ENCODE measurements at regions not wholly inside any gene's neighbourhood (a gene's known extent, or its start where the extent isn't known, plus 50 kb on each side); places are given as distances from the start of the nearest gene placed in this dataset.
A peak's percentile ranks its signal among the peaks of the same experiment; 100 is the strongest.
"Not testable (repeated sequence)": the region's sequence is repeated elsewhere in the genome, so short reads cannot be mapped to it uniquely, and the experiment has no call there.

- CTCF ChIA-PET = interaction anchor here (0.6 to 10.4 kb wide), 6 partner anchors 29 to 135 kb away, joined by 4 to 144 read pairs (median 5); partner anchors contain the start of gene ANXA2R
- Mint-ChIP-seq H3K4me3 (peak overlapping the region; percentile 66), H3K9me3 (peaks cover 5% of the 10 kb centered on the region), H3K4me1 (ENCODE audit: low read depth) (peaks cover 48% of the 10 kb centered on the region), H3K27me3 (ENCODE audit: low read depth) (no peaks in the 10 kb centered on the region), H3K36me3 (ENCODE audit: low read depth) (peaks cover 10% of the 10 kb centered on the region), H3K27ac (peak overlapping the region; percentile 73)
- no peak for DNase-seq
- intact Hi-C loops (cut with micrococcal nuclease) = no loop called here
These were observed 50.9 kb downstream of the ANXA2R start for GRCh38 chr5:42989190-42989589.

- Mint-ChIP-seq H3K27ac (peak overlapping the region; percentile 73), H3K9me3 (peaks cover 5% of the 10 kb centered on the region), H3K27me3 (ENCODE audit: low read depth) (no peaks in the 10 kb centered on the region), H3K4me3 (peak overlapping the region; percentile 66), H3K4me1 (ENCODE audit: low read depth) (peaks cover 48% of the 10 kb centered on the region), H3K36me3 (ENCODE audit: low read depth) (peaks cover 10% of the 10 kb centered on the region)
- intact Hi-C loops (cut with micrococcal nuclease) = no loop called here
- DNase-seq = no peak
- CTCF ChIA-PET = interaction anchor here (0.6 to 10.4 kb wide), 6 partner anchors 29 to 134 kb away, joined by 4 to 144 read pairs (median 5); partner anchors contain the start of gene ANXA2R
These were observed 51.6 kb downstream of the ANXA2R start for GRCh38 chr5:42988568-42988967.

GRCh38 chr5:42985129-42986037 lies 54.7 kb downstream of the ANXA2R start:
- Mint-ChIP-seq H3K4me3 (no peak overlapping the region), H3K27ac (no peak overlapping the region), H3K4me1 (ENCODE audit: low read depth) (peaks cover 44% of the 10 kb centered on the region), H3K36me3 (ENCODE audit: low read depth) (peaks cover 8% of the 10 kb centered on the region), H3K9me3 (peaks cover 5% of the 10 kb centered on the region), H3K27me3 (ENCODE audit: low read depth) (no peaks in the 10 kb centered on the region)
- no peak for DNase-seq
- CTCF ChIA-PET = interaction anchor here (0.7 to 1.4 kb wide), 5 partner anchors 9 to 76 kb away, joined by 3 to 4 read pairs (median 4); no protein-coding TSS in a partner anchor
- intact Hi-C loops (cut with micrococcal nuclease) = no loop called here

- DNase-seq = no peak
- no peak overlapping the region for H3K4me3 Mint-ChIP-seq
- H3K27ac Mint-ChIP-seq = no peak overlapping the region
- H3K36me3 Mint-ChIP-seq (ENCODE audit: low read depth) = peaks cover 4% of the 10 kb centered on the region
- CTCF ChIA-PET = interaction anchor here (1.1 kb wide), 1 partner anchor 34 kb away, joined by 4 read pairs; no protein-coding TSS in a partner anchor
- intact Hi-C loops (cut with micrococcal nuclease) = no loop called here
- no peaks in the 10 kb centered on the region for H3K27me3 Mint-ChIP-seq (ENCODE audit: low read depth)
- peaks cover 3% of the 10 kb centered on the region for H3K9me3 Mint-ChIP-seq
- H3K4me1 Mint-ChIP-seq (ENCODE audit: low read depth) = peaks cover 35% of the 10 kb centered on the region
These were observed 55.8 kb downstream of the ANXA2R start for GRCh38 chr5:42984307-42984706.

GRCh38 chr5:42982107-42982622 lies 58.0 kb downstream of the ANXA2R start:
- no peak overlapping the region for H3K4me3 Mint-ChIP-seq
- H3K9me3 Mint-ChIP-seq = no peaks in the 10 kb centered on the region
- CTCF ChIA-PET = interaction anchor here (0.7 to 1.1 kb wide), 2 partner anchors 10 to 12 kb away, joined by 3 read pairs; no protein-coding TSS in a partner anchor
- no peaks in the 10 kb centered on the region for H3K36me3 Mint-ChIP-seq (ENCODE audit: low read depth)
- no peak overlapping the region for H3K27ac Mint-ChIP-seq
- no peaks in the 10 kb centered on the region for H3K27me3 Mint-ChIP-seq (ENCODE audit: low read depth)
- no peak for DNase-seq
- H3K4me1 Mint-ChIP-seq (ENCODE audit: low read depth) = peaks cover 20% of the 10 kb centered on the region
- intact Hi-C loops (cut with micrococcal nuclease) = no loop called here

- H3K36me3 Mint-ChIP-seq (ENCODE audit: low read depth); H3K4me3 Mint-ChIP-seq; DNase-seq; intact Hi-C loops (cut with micrococcal nuclease); H3K9me3 Mint-ChIP-seq; H3K27ac Mint-ChIP-seq; CTCF ChIA-PET; H3K27me3 Mint-ChIP-seq (ENCODE audit: low read depth): not testable (repeated sequence)
- peaks cover 15% of the 10 kb centered on the region for H3K4me1 Mint-ChIP-seq (ENCODE audit: low read depth)
These were observed 58.6 kb downstream of the ANXA2R start for GRCh38 chr5:42981417-42982106.

GRCh38 chr5:42981015-42981414 lies 59.1 kb downstream of the ANXA2R start:
- intact Hi-C loops (cut with micrococcal nuclease) = not testable (repeated sequence)

GRCh38 chr5:42980391-42980790 lies 59.7 kb downstream of the ANXA2R start:
- CTCF ChIA-PET; H3K4me1 Mint-ChIP-seq (ENCODE audit: low read depth); H3K36me3 Mint-ChIP-seq (ENCODE audit: low read depth); H3K27me3 Mint-ChIP-seq (ENCODE audit: low read depth); DNase-seq; H3K4me3 Mint-ChIP-seq; H3K9me3 Mint-ChIP-seq; H3K27ac Mint-ChIP-seq; intact Hi-C loops (cut with micrococcal nuclease): not testable (repeated sequence)

More at GRCh38 chr5:42981015-42981414, 59.1 kb downstream of the ANXA2R start:
- H3K4me3 Mint-ChIP-seq; H3K4me1 Mint-ChIP-seq (ENCODE audit: low read depth); DNase-seq; H3K27ac Mint-ChIP-seq; H3K36me3 Mint-ChIP-seq (ENCODE audit: low read depth); CTCF ChIA-PET; H3K27me3 Mint-ChIP-seq (ENCODE audit: low read depth); H3K9me3 Mint-ChIP-seq: not testable (repeated sequence)

- H3K4me1 Mint-ChIP-seq (ENCODE audit: low read depth); H3K9me3 Mint-ChIP-seq; H3K4me3 Mint-ChIP-seq; H3K27ac Mint-ChIP-seq; DNase-seq; H3K36me3 Mint-ChIP-seq (ENCODE audit: low read depth); H3K27me3 Mint-ChIP-seq (ENCODE audit: low read depth); intact Hi-C loops (cut with micrococcal nuclease); CTCF ChIA-PET: not testable (repeated sequence)
These were observed 60.9 kb downstream of the ANXA2R start for GRCh38 chr5:42979242-42979641.

GRCh38 chr5:42974536-42974935 lies 65.6 kb downstream of the ANXA2R start:
- Mint-ChIP-seq H3K9me3 (no peaks in the 10 kb centered on the region), H3K27me3 (ENCODE audit: low read depth) (no peaks in the 10 kb centered on the region), H3K4me3 (no peak overlapping the region), H3K4me1 (ENCODE audit: low read depth) (no peaks in the 10 kb centered on the region), H3K27ac (no peak overlapping the region), H3K36me3 (ENCODE audit: low read depth) (peaks cover 3% of the 10 kb centered on the region)
- CTCF ChIA-PET = interaction anchor here (0.6 to 1.0 kb wide), 3 partner anchors 8 to 63 kb away, joined by 3 to 5 read pairs (median 4); no protein-coding TSS in a partner anchor
- no peak for DNase-seq
- intact Hi-C loops (cut with micrococcal nuclease) = no loop called here

GRCh38 chr5:42970636-42971559 lies 69.2 kb downstream of the ANXA2R start:
- no peak overlapping the region for H3K27ac Mint-ChIP-seq
- H3K27me3 Mint-ChIP-seq (ENCODE audit: low read depth) = no peaks in the 10 kb centered on the region
- H3K4me3 Mint-ChIP-seq = no peak overlapping the region
- peaks cover 3% of the 10 kb centered on the region for H3K36me3 Mint-ChIP-seq (ENCODE audit: low read depth)
- intact Hi-C loops (cut with micrococcal nuclease) = no loop called here
- peak; percentile 23 for DNase-seq
- CTCF ChIA-PET = interaction anchor here (0.7 to 2.1 kb wide), 5 partner anchors 12 to 62 kb away, joined by 3 to 9 read pairs (median 3); no protein-coding TSS in a partner anchor
- peaks cover 5% of the 10 kb centered on the region for H3K4me1 Mint-ChIP-seq (ENCODE audit: low read depth)
- H3K9me3 Mint-ChIP-seq = no peaks in the 10 kb centered on the region
